Chondrocyte (in vitro differentiated cells): ENCODE measurements at regions not wholly inside any gene's neighbourhood (a gene's known extent, or its start where the extent isn't known, plus 50 kb on each side); places are given as distances from the start of the nearest gene placed in this dataset.
"Not testable (repeated sequence)": the region's sequence is repeated elsewhere in the genome, so short reads cannot be mapped to it uniquely, and the experiment has no call there.

ENCODE experiments used
- DNase-seq: peaks from one replicate; pipeline ENCODE4 v3.0.0; 2021; ENCODE audit warnings: mixed read lengths, low spot score
- H3K27ac Mint-ChIP-seq: one replicate; pipeline ENCODE4 v1.8.0; 2021; ENCODE audit warnings: mild to moderate bottlenecking, moderate library complexity, mixed read lengths; ENCODE audit not compliant: unreplicated experiment
- H3K27me3 Mint-ChIP-seq: 2 replicates; pipeline ENCODE4 v1.8.0; 2021; ENCODE audit warnings: low read depth, mixed read lengths
- H3K36me3 Mint-ChIP-seq: 2 replicates; pipeline ENCODE4 v1.8.0; 2021; ENCODE audit warnings: low read depth, mixed read lengths
- H3K4me1 Mint-ChIP-seq: 2 replicates; pipeline ENCODE4 v1.8.0; 2021; ENCODE audit warnings: low read depth, mild to moderate bottlenecking, mixed read lengths
- H3K4me3 Mint-ChIP-seq: one replicate; pipeline ENCODE4 v1.8.0; 2021; ENCODE audit warnings: mild to moderate bottlenecking, moderate library complexity, mixed read lengths; ENCODE audit not compliant: unreplicated experiment
- H3K9me3 Mint-ChIP-seq: 2 replicates; pipeline ENCODE4 v1.8.0; 2021; ENCODE audit warnings: low read depth, mixed read lengths
- CTCF ChIP-seq: fragments of 200-600 bp; sonication (generic); IDR thresholded peaks from 2 replicates; pipeline ENCODE4 v1.5.0; 2021; ENCODE audit warnings: antibody characterized with exemption, mild to moderate bottlenecking, moderate library complexity

GRCh38 chrX:46202733-46203514 is 342.3 kb downstream of the ZNF674 start:
- peaks cover 8% of the 10 kb centered on the region for H3K9me3 Mint-ChIP-seq
- H3K27ac Mint-ChIP-seq: no peak overlapping the region
- peaks cover 8% of the 10 kb centered on the region for H3K4me1 Mint-ChIP-seq

GRCh38 chrX:46200413-46200812 is 344.8 kb downstream of the ZNF674 start:
- H3K4me3 Mint-ChIP-seq: no peak overlapping the region
- peaks cover 7% of the 10 kb centered on the region for H3K9me3 Mint-ChIP-seq
- H3K36me3 Mint-ChIP-seq: no peaks in the 10 kb centered on the region
- no peak overlapping the region for H3K27ac Mint-ChIP-seq
- no peak for DNase-seq
- H3K4me1 Mint-ChIP-seq: peaks cover 7% of the 10 kb centered on the region
- no peaks in the 10 kb centered on the region for H3K27me3 Mint-ChIP-seq
- TF ChIP-seq CTCF: no peak

More at GRCh38 chrX:46202733-46203514, 342.3 kb downstream of the ZNF674 start:
- no peak for DNase-seq
- Mint-ChIP-seq H3K36me3 (no peaks in the 10 kb centered on the region), H3K4me3 (no peak overlapping the region), H3K27me3 (no peaks in the 10 kb centered on the region)
- no peak for TF ChIP-seq CTCF

GRCh38 chrX:46198858-46199257 is 346.4 kb downstream of the ZNF674 start:
- Mint-ChIP-seq H3K27me3 (no peaks in the 10 kb centered on the region), H3K4me1 (no peaks in the 10 kb centered on the region), H3K36me3 (no peaks in the 10 kb centered on the region), H3K9me3 (peaks cover 16% of the 10 kb centered on the region), H3K4me3 (no peak overlapping the region), H3K27ac (no peak overlapping the region)
- TF ChIP-seq CTCF: no peak
- no peak for DNase-seq

GRCh38 chrX:46186811-46187106 is 358.5 kb downstream of the ZNF674 start:
- not testable (repeated sequence) for H3K27me3 Mint-ChIP-seq, DNase-seq, H3K4me1 Mint-ChIP-seq, H3K27ac Mint-ChIP-seq, H3K36me3 Mint-ChIP-seq, H3K4me3 Mint-ChIP-seq
- peaks cover 13% of the 10 kb centered on the region for H3K9me3 Mint-ChIP-seq

GRCh38 chrX:46185923-46186810 is 359.1 kb downstream of the ZNF674 start:
- H3K27ac Mint-ChIP-seq: no peak overlapping the region
- H3K9me3 Mint-ChIP-seq: peaks cover 12% of the 10 kb centered on the region
- no peak for DNase-seq
- H3K4me3 Mint-ChIP-seq: no peak overlapping the region
- H3K27me3 Mint-ChIP-seq: no peaks in the 10 kb centered on the region
- peaks cover 10% of the 10 kb centered on the region for H3K4me1 Mint-ChIP-seq
- TF ChIP-seq CTCF: no peak
- no peaks in the 10 kb centered on the region for H3K36me3 Mint-ChIP-seq
